ENCODE measurements at regions not wholly inside any gene's neighbourhood (a gene's known extent, or its start where the extent isn't known, plus 50 kb on each side); places are given as distances from the start of the nearest gene placed in this dataset.

- no peak for TF ChIP-seq POLR2A (IDR thresholded peaks at IDR 0.05; ENCODE audit: low read depth)
- TF ChIP-seq POLR2AphosphoS5 (IDR thresholded peaks at IDR 0.05): no peak
- TF ChIP-seq, protein P1, sequence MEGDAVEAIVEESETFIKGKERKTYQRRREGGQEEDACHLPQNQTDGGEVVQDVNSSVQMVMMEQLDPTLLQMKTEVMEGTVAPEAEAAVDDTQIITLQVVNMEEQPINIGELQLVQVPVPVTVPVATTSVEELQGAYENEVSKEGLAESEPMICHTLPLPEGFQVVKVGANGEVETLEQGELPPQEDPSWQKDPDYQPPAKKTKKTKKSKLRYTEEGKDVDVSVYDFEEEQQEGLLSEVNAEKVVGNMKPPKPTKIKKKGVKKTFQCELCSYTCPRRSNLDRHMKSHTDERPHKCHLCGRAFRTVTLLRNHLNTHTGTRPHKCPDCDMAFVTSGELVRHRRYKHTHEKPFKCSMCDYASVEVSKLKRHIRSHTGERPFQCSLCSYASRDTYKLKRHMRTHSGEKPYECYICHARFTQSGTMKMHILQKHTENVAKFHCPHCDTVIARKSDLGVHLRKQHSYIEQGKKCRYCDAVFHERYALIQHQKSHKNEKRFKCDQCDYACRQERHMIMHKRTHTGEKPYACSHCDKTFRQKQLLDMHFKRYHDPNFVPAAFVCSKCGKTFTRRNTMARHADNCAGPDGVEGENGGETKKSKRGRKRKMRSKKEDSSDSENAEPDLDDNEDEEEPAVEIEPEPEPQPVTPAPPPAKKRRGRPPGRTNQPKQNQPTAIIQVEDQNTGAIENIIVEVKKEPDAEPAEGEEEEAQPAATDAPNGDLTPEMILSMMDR (IDR thresholded peaks at IDR 0.05): no peak
- no peak for TF ChIP-seq EP300 (IDR thresholded peaks at IDR 0.05)
Measured at GRCh38 chr1:14347186-14347585, 251.3 kb upstream of the KAZN start.
